Neural progenitor cell (in vitro differentiated cells): ENCODE measurements at regions not wholly inside any gene's neighbourhood (a gene's known extent, or its start where the extent isn't known, plus 50 kb on each side); places are given as distances from the start of the nearest gene placed in this dataset.

ENCODE experiments used
- DNase-seq: peaks from one replicate; pipeline ENCODE4 v3.0.0-alpha.2; 2016; ENCODE audit warnings: low spot score
- H2AFZ ChIP-seq: fragments of 200-600 bp; sonication (generic); replicated peaks from 2 replicates; pipeline ENCODE4 v1.6.1; 2016; ENCODE audit warnings: antibody characterized with exemption
- H3F3A ChIP-seq: fragments of 200-600 bp; sonication (generic); 2 replicates; pipeline ENCODE4 v1.6.1; 2016; ENCODE audit warnings: antibody characterized with exemption, low read depth
- H3K27ac ChIP-seq: fragments of 200-600 bp; sonication (generic); 2 replicates; pipeline ENCODE4 v1.5.1; 2016; ENCODE audit warnings: mild to moderate bottlenecking
- H3K27me3 ChIP-seq: fragments of 200-600 bp; sonication (generic); 2 replicates; pipeline ENCODE4 v1.6.1; 2016; ENCODE audit warnings: mild to moderate bottlenecking, moderate library complexity
- H3K36me3 ChIP-seq: fragments of 200-600 bp; sonication (generic); 2 replicates; pipeline ENCODE4 v1.5.1; 2016
- H3K4me1 ChIP-seq: fragments of 200-600 bp; sonication (generic); 2 replicates; pipeline ENCODE4 v1.6.1; 2016; ENCODE audit warnings: mixed run types
- H3K4me2 ChIP-seq: fragments of 200-600 bp; sonication (generic); 2 replicates; pipeline ENCODE4 v1.6.1; 2016
- H3K4me3 ChIP-seq: fragments of 200-600 bp; sonication (generic); 2 replicates; pipeline ENCODE4 v1.5.1; 2016
- H3K79me2 ChIP-seq: fragments of 200-600 bp; sonication (generic); 2 replicates; pipeline ENCODE4 v1.6.1; 2016; ENCODE audit warnings: low read depth
- H3K9ac ChIP-seq: fragments of 200-600 bp; sonication (generic); 2 replicates; pipeline ENCODE4 v1.6.1; 2016
- H3K9me3 ChIP-seq: fragments of 200-600 bp; sonication (generic); 2 replicates; pipeline ENCODE4 v1.5.1; 2016; ENCODE audit warnings: low read depth
- H4K20me1 ChIP-seq: fragments of 200-600 bp; sonication (generic); 2 replicates; pipeline ENCODE4 v1.6.1; 2016; ENCODE audit warnings: low read depth
- H3K27ac Mint-ChIP-seq: 3 replicates; pipeline ENCODE4 v1.8.0; 2021; ENCODE audit warnings: mixed read lengths
- H3K27me3 Mint-ChIP-seq: 2 replicates; pipeline ENCODE4 v1.8.0; 2022; ENCODE audit warnings: low read depth, mild to moderate bottlenecking, inconsistent platforms, moderate library complexity, mixed read lengths; ENCODE audit not compliant: insufficient read depth
- H3K36me3 Mint-ChIP-seq: 3 replicates; pipeline ENCODE4 v1.8.0; 2021; ENCODE audit warnings: mixed read lengths
- H3K4me1 Mint-ChIP-seq: 3 replicates; pipeline ENCODE4 v1.8.0; 2021; ENCODE audit warnings: mixed read lengths
- H3K4me3 Mint-ChIP-seq: 3 replicates; pipeline ENCODE4 v1.8.0; 2021; ENCODE audit warnings: mild to moderate bottlenecking, moderate library complexity, mixed read lengths
- H3K9me3 Mint-ChIP-seq: 3 replicates; pipeline ENCODE4 v1.8.0; 2020; ENCODE audit warnings: mixed read lengths
- CTCF ChIP-seq: fragments of 200-600 bp; sonication (generic); IDR thresholded peaks from 2 replicates; pipeline ENCODE4 v1.5.1; 2017; ENCODE audit warnings: antibody characterized with exemption, mild to moderate bottlenecking
- EZH2 ChIP-seq: fragments of 200-600 bp; sonication (generic); IDR thresholded peaks from 2 replicates; pipeline ENCODE4 v1.6.1; 2017; ENCODE audit warnings: antibody characterized with exemption, mild to moderate bottlenecking, moderate library complexity
- EZH2phosphoT487 ChIP-seq: fragments of 200-600 bp; sonication (generic); IDR thresholded peaks from 2 replicates; pipeline ENCODE4 v1.6.1; 2017; ENCODE audit warnings: antibody characterized with exemption

GRCh38 chr9:119441338-119441737 lies 72.1 kb upstream of the BRINP1 start:
- Histone ChIP-seq H3F3A (no peaks in the 10 kb centered on the region), H2AFZ (no peak overlapping the region), H4K20me1 (no peaks in the 10 kb centered on the region), H3K4me2 (peak overlapping the region; percentile 35), H3K4me3 (no peak overlapping the region), H3K27me3 (no peaks in the 10 kb centered on the region), H3K9ac (no peak overlapping the region), H3K36me3 (no peaks in the 10 kb centered on the region), H3K9me3 (no peaks in the 10 kb centered on the region), H3K79me2 (no peaks in the 10 kb centered on the region), H3K4me1 (peaks cover 10% of the 10 kb centered on the region), H3K27ac (no peak overlapping the region)
- Mint-ChIP-seq H3K9me3 (no peaks in the 10 kb centered on the region), H3K36me3 (no peaks in the 10 kb centered on the region), H3K27ac (no peak overlapping the region), H3K4me3 (no peak overlapping the region), H3K4me1 (peaks cover 13% of the 10 kb centered on the region), H3K27me3 (peaks cover 5% of the 10 kb centered on the region)
- TF ChIP-seq EZH2phosphoT487 (no peak), CTCF (no peak), EZH2 (no peak)
- peak; percentile 30 for DNase-seq

- no peaks in the 10 kb centered on the region for H3K36me3 ChIP-seq
- DNase-seq = no peak
- H4K20me1 ChIP-seq = no peaks in the 10 kb centered on the region
- H3K27ac Mint-ChIP-seq = no peak overlapping the region
- TF ChIP-seq EZH2phosphoT487 (no peak), CTCF (no peak), EZH2 (no peak)
- no peaks in the 10 kb centered on the region for H3F3A ChIP-seq
- H3K4me3 ChIP-seq = no peak overlapping the region
- no peaks in the 10 kb centered on the region for H3K9me3 Mint-ChIP-seq
- no peak overlapping the region for H3K4me3 Mint-ChIP-seq
- no peaks in the 10 kb centered on the region for H3K9me3 ChIP-seq
- no peak overlapping the region for H3K4me2 ChIP-seq
- no peak overlapping the region for H2AFZ ChIP-seq
- peaks cover 6% of the 10 kb centered on the region for H3K4me1 Mint-ChIP-seq
- no peak overlapping the region for H3K27ac ChIP-seq
- no peak overlapping the region for H3K9ac ChIP-seq
- peaks cover 5% of the 10 kb centered on the region for H3K4me1 ChIP-seq
- H3K27me3 ChIP-seq = no peaks in the 10 kb centered on the region
- no peaks in the 10 kb centered on the region for H3K79me2 ChIP-seq
- H3K36me3 Mint-ChIP-seq = no peaks in the 10 kb centered on the region
- no peaks in the 10 kb centered on the region for H3K27me3 Mint-ChIP-seq
These were observed 67.0 kb upstream of the BRINP1 start for GRCh38 chr9:119436261-119436660.

GRCh38 chr9:119435076-119435475 lies 65.8 kb upstream of the BRINP1 start:
- H3K9ac ChIP-seq = no peak overlapping the region
- H3K27ac Mint-ChIP-seq = no peak overlapping the region
- no peaks in the 10 kb centered on the region for H3K36me3 Mint-ChIP-seq
- no peak overlapping the region for H3K4me3 Mint-ChIP-seq
- no peaks in the 10 kb centered on the region for H3K27me3 Mint-ChIP-seq
- no peaks in the 10 kb centered on the region for H3K9me3 ChIP-seq
- no peak overlapping the region for H2AFZ ChIP-seq
- no peaks in the 10 kb centered on the region for H3K27me3 ChIP-seq
- no peaks in the 10 kb centered on the region for H3K4me1 Mint-ChIP-seq
- no peaks in the 10 kb centered on the region for H3K36me3 ChIP-seq
- no peak overlapping the region for H3K4me3 ChIP-seq
- H3K79me2 ChIP-seq = no peaks in the 10 kb centered on the region
- no peaks in the 10 kb centered on the region for H3F3A ChIP-seq
- no peak for TF ChIP-seq CTCF
- TF ChIP-seq EZH2 = no peak
- TF ChIP-seq EZH2phosphoT487 = no peak
- H3K4me2 ChIP-seq = no peak overlapping the region
- no peaks in the 10 kb centered on the region for H4K20me1 ChIP-seq
- no peaks in the 10 kb centered on the region for H3K9me3 Mint-ChIP-seq
- no peak for DNase-seq
- no peak overlapping the region for H3K27ac ChIP-seq
- no peaks in the 10 kb centered on the region for H3K4me1 ChIP-seq
